ENCODE measurements at regions not wholly inside any gene's neighbourhood (a gene's known extent, or its start where the extent isn't known, plus 50 kb on each side); places are given as distances from the start of the nearest gene placed in this dataset.
"Not testable (repeated sequence)": the region's sequence is repeated elsewhere in the genome, so short reads cannot be mapped to it uniquely, and the experiment has no call there.

GRCh38 chr15:59779110-59779509 lies 90.0 kb upstream of the BNIP2 start:
- H4K20me1 ChIP-seq (ENCODE audit: insufficient read depth, low read length): no peaks in the 10 kb centered on the region
- TF ChIP-seq CTCF (IDR thresholded peaks at IDR 0.05; ENCODE audit: extremely low read depth, low read depth, low read length): no peak
- H3K4me1 ChIP-seq (ENCODE audit: insufficient read depth, low read length): no peaks in the 10 kb centered on the region

GRCh38 chr15:59764775-59765174 lies 75.7 kb upstream of the BNIP2 start:
- H3K9me3 ChIP-seq (ENCODE audit: low read depth, low read length): no peaks in the 10 kb centered on the region
- no peak overlapping the region for H3K4me2 ChIP-seq (ENCODE audit: insufficient read depth, low read length)
- H2AFZ ChIP-seq (ENCODE audit: low read length): no peak overlapping the region
- H3K36me3 ChIP-seq (ENCODE audit: insufficient read depth, low read length): no peaks in the 10 kb centered on the region
- H3K27ac ChIP-seq (ENCODE audit: low read depth, low read length): no peak overlapping the region
- H3K4me1 ChIP-seq (ENCODE audit: insufficient read depth, low read length): no peaks in the 10 kb centered on the region
- TF ChIP-seq CTCF (IDR thresholded peaks at IDR 0.05; ENCODE audit: extremely low read depth, low read depth, low read length): peak; percentile 16
- no peaks in the 10 kb centered on the region for H3K27me3 ChIP-seq (ENCODE audit: insufficient read depth, low read length)
- no peaks in the 10 kb centered on the region for H4K20me1 ChIP-seq (ENCODE audit: insufficient read depth, low read length)
- no peaks in the 10 kb centered on the region for H3K79me2 ChIP-seq (ENCODE audit: insufficient read depth, low read length)
- no peak for DNase-seq (ENCODE audit: insufficient read length, low spot score, missing footprints)
- no peak overlapping the region for H3K4me3 ChIP-seq (ENCODE audit: insufficient read depth, low read length)

More at GRCh38 chr15:59779110-59779509, 90.0 kb upstream of the BNIP2 start:
- Histone ChIP-seq H3K9me3 (ENCODE audit: low read depth, low read length) (no peaks in the 10 kb centered on the region), H3K27me3 (ENCODE audit: insufficient read depth, low read length) (no peaks in the 10 kb centered on the region), H3K4me2 (ENCODE audit: insufficient read depth, low read length) (no peak overlapping the region), H3K36me3 (ENCODE audit: insufficient read depth, low read length) (no peaks in the 10 kb centered on the region), H2AFZ (ENCODE audit: low read length) (no peak overlapping the region), H3K4me3 (ENCODE audit: insufficient read depth, low read length) (no peak overlapping the region), H3K79me2 (ENCODE audit: insufficient read depth, low read length) (no peaks in the 10 kb centered on the region), H3K27ac (ENCODE audit: low read depth, low read length) (no peak overlapping the region)
- DNase-seq (ENCODE audit: insufficient read length, low spot score, missing footprints): no peak

- no peaks in the 10 kb centered on the region for H3K4me1 ChIP-seq (ENCODE audit: insufficient read depth, low read length)
- H3K4me3 ChIP-seq (ENCODE audit: insufficient read depth, low read length): no peak overlapping the region
- no peak overlapping the region for H3K27ac ChIP-seq (ENCODE audit: low read depth, low read length)
- H3K4me2 ChIP-seq (ENCODE audit: insufficient read depth, low read length): no peak overlapping the region
- DNase-seq (ENCODE audit: insufficient read length, low spot score, missing footprints): no peak
- H3K9me3 ChIP-seq (ENCODE audit: low read depth, low read length): no peaks in the 10 kb centered on the region
- H3K27me3 ChIP-seq (ENCODE audit: insufficient read depth, low read length): no peaks in the 10 kb centered on the region
- TF ChIP-seq CTCF (IDR thresholded peaks at IDR 0.05; ENCODE audit: extremely low read depth, low read depth, low read length): no peak
- no peak overlapping the region for H2AFZ ChIP-seq (ENCODE audit: low read length)
- no peaks in the 10 kb centered on the region for H3K36me3 ChIP-seq (ENCODE audit: insufficient read depth, low read length)
- H4K20me1 ChIP-seq (ENCODE audit: insufficient read depth, low read length): no peaks in the 10 kb centered on the region
- H3K79me2 ChIP-seq (ENCODE audit: insufficient read depth, low read length): no peaks in the 10 kb centered on the region
Observed at GRCh38 chr15:59762558-59762957, 73.4 kb upstream of the BNIP2 start.

GRCh38 chr15:59760256-59760655 lies 71.1 kb upstream of the BNIP2 start:
- H3K79me2 ChIP-seq (ENCODE audit: insufficient read depth, low read length); H3K27me3 ChIP-seq (ENCODE audit: insufficient read depth, low read length); H3K27ac ChIP-seq (ENCODE audit: low read depth, low read length); H3K9me3 ChIP-seq (ENCODE audit: low read depth, low read length); H2AFZ ChIP-seq (ENCODE audit: low read length); H3K4me2 ChIP-seq (ENCODE audit: insufficient read depth, low read length); DNase-seq (ENCODE audit: insufficient read length, low spot score, missing footprints); H3K36me3 ChIP-seq (ENCODE audit: insufficient read depth, low read length); H3K4me1 ChIP-seq (ENCODE audit: insufficient read depth, low read length); H4K20me1 ChIP-seq (ENCODE audit: insufficient read depth, low read length); H3K4me3 ChIP-seq (ENCODE audit: insufficient read depth, low read length): not testable (repeated sequence)
